Mucosa of stomach (tissue), 1 donor: ENCODE measurements at regions not wholly inside any gene's neighbourhood (a gene's known extent, or its start where the extent isn't known, plus 50 kb on each side); places are given as distances from the start of the nearest gene placed in this dataset.

Experiments
- H3K27me3 ChIP-seq: one replicate; pipeline ENCODE4 v1.7.0; 2013; ENCODE audit warnings: mild to moderate bottlenecking, low read length; ENCODE audit not compliant: control insufficient read depth, insufficient read depth
- H3K36me3 ChIP-seq: one replicate; pipeline ENCODE4 v1.7.0; 2013; ENCODE audit warnings: low read length; ENCODE audit not compliant: control insufficient read depth, insufficient read depth
- H3K4me1 ChIP-seq: one replicate; pipeline ENCODE4 v1.7.0; 2013; ENCODE audit warnings: mild to moderate bottlenecking, low read length; ENCODE audit not compliant: control insufficient read depth, insufficient read depth
- H3K4me3 ChIP-seq: one replicate; pipeline ENCODE4 v1.7.0; 2013; ENCODE audit warnings: low read length
- H3K9ac ChIP-seq: one replicate; pipeline ENCODE4 v1.7.0; 2013; ENCODE audit warnings: mild to moderate bottlenecking, low read length, moderate library complexity
- H3K9me3 ChIP-seq: one replicate; pipeline ENCODE4 v1.7.0; 2013; ENCODE audit warnings: mild to moderate bottlenecking, low read length, moderate library complexity; ENCODE audit not compliant: control insufficient read depth
- donor health status: Pancreatic carcinoma.

DNA sequence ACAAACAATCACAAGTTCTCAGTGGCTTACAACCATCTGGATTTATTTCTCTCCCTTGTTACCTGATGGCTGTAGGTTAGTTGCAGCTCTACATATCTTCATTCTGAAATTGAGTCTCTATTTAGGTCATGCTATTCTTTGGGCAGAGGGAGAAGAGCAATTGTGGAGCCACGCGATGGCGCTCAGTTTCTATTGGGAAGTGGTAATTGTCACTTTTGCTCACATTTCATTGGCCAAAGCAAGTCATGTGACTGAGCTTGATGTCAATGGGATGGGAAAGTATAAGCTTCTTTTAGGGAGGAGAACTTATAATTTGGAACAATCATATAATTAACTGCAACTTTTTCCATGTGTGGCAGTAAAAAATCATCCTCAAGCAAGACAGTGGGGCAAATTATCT, 166.5 kb downstream of the LMO4 start:
- Histone ChIP-seq H3K27me3 (no peaks in the 10 kb centered on the region), H3K36me3 (no peaks in the 10 kb centered on the region)

DNA sequence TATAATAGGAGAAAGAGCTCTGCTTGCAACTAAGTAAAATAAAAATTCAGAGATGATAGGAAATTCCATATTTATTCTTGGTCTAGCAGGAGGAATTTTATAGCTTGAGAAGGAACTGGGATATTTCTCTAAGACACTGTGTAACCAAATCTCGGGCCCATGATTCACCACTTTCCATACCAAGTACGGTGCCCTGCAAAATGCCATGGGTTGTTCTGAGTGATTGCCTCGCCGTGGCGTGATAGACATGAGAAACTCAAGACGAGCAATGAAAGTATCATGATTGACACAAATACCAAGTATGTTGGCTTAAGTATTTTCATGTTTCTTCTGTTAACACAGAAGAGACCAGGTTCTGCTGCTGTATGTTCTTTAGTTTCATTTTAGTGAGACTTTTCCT, 167.2 kb downstream of the LMO4 start:
- H3K9ac ChIP-seq, result no peak overlapping the region
- H3K27me3 ChIP-seq, result no peaks in the 10 kb centered on the region
- H3K4me1 ChIP-seq, result peaks cover 13% of the 10 kb centered on the region
- no peaks in the 10 kb centered on the region for H3K9me3 ChIP-seq
- H3K4me3 ChIP-seq, result no peak overlapping the region
- no peaks in the 10 kb centered on the region for H3K36me3 ChIP-seq

More for the DNA sequence above, 166.5 kb downstream of the LMO4 start:
- no peaks in the 10 kb centered on the region for H3K9me3 ChIP-seq
- H3K4me1 ChIP-seq, result peaks cover 13% of the 10 kb centered on the region
- H3K4me3 ChIP-seq, result no peak overlapping the region
- H3K9ac ChIP-seq, result no peak overlapping the region

DNA sequence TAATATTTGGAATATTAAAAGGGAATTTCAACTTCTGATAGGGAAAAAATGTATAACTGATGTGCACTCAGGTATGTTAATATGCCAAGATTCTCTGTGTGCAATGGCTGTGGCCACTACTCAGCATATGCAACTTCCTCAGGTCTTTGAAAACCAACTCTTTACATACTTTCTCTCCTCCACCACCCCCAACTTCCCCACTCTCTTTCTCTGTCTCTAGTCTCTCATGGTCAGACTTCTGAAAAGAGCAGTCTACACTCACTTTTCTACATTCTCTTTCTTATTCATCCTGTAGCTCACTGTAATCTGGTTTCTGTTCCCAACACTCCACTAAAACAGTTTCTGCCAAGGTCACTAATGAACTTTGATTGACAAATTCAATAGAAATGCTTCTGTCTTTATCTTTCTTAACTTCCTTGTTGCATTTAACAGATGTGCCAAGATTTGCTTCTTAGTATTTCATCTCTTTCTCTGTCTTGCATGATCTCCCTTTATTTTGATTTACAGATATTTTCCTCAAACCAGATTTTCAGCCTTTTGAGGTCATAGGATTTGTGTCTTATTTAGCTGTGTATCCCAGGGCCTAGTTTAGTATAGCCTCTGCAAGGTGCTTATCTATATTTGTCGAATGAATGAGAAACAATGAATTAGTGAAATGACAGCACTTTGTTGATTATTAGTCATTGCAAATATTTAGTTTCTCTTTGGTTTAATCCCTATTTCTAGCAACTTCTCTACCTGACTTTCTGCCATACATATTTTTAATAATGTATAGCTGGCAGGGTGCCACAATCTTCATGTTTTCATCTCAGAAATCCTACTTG, 168.9 kb downstream of the LMO4 start:
- no peak overlapping the region for H3K4me3 ChIP-seq
- no peaks in the 10 kb centered on the region for H3K9me3 ChIP-seq
- no peak overlapping the region for H3K9ac ChIP-seq
- no peaks in the 10 kb centered on the region for H3K36me3 ChIP-seq
- peaks cover 13% of the 10 kb centered on the region for H3K4me1 ChIP-seq
- no peaks in the 10 kb centered on the region for H3K27me3 ChIP-seq

DNA sequence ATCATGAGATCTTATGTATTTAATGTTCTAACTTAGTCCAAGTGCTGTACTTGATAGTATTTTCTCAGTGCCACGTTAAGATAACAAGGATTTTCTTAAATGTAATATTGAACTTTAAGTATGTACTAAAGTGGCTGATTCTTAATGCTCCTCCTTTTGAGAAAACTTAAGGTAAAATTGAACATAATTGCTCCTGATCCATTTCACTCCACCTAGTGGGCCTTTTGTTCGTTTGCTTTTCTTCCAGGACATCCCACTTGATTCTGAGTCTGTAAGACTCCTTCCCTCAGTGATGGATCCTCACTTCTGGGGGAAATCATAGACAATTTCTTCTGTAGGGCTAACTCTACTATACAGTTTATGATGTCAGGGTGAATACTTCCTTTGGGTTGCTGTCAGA, 173.1 kb downstream of the LMO4 start:
- Histone ChIP-seq H3K27me3 (no peaks in the 10 kb centered on the region), H3K9ac (no peak overlapping the region), H3K36me3 (no peaks in the 10 kb centered on the region), H3K4me3 (no peak overlapping the region), H3K9me3 (no peaks in the 10 kb centered on the region), H3K4me1 (peaks cover 31% of the 10 kb centered on the region)

DNA sequence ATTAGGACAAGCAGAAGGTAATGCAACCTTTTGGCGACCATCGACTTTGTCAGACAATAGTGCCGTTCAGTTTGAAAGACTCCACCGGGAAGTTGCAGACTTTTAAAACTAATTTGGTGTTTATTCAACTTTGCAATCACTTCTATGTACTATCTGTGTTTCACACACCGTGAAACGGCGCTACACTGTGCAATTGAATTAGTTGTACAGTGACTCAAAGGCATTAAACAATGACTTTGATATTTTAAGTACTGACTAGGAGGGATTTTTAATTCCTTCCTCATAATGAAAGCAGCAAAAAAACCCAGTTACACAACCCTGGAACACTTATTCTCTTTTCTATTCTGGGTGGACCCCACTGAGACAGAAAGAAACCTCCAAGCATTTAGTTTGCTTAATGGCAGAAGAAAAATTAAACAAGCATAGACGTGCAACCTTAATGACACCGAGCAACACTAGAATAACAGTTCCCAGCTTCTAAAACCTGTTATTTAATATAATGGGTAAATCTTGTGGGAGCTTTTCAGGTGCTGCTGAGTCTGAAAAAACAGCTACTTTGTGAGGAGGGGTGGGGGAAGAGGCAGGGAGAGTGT, 176.8 kb downstream of the LMO4 start:
- peaks cover 22% of the 10 kb centered on the region for H3K4me1 ChIP-seq
- H3K9ac ChIP-seq, result no peak overlapping the region
- no peaks in the 10 kb centered on the region for H3K9me3 ChIP-seq
- no peaks in the 10 kb centered on the region for H3K36me3 ChIP-seq
- no peak overlapping the region for H3K4me3 ChIP-seq
- no peaks in the 10 kb centered on the region for H3K27me3 ChIP-seq

DNA sequence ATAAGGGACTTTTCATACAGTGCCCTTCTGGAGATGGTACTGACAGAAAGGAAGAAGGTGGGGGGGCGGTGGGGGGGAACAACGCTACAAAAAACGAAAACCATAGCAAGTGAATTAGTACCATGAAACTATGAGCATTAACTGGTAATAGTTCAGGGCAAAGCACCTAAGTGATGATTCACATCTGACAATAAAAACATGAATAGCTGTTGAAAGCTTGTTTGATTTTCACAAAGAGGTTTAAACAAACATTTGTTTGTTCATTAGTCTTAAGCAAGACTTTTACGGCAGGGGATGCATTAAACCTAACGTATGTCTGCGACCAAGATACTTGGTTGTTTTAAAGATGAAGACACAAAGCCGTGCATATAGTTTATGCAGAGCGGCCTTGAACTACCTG, 177.5 kb downstream of the LMO4 start:
- Histone ChIP-seq H3K4me1 (peaks cover 22% of the 10 kb centered on the region), H3K27me3 (no peaks in the 10 kb centered on the region), H3K36me3 (no peaks in the 10 kb centered on the region), H3K4me3 (no peak overlapping the region), H3K9ac (no peak overlapping the region), H3K9me3 (no peaks in the 10 kb centered on the region)

DNA sequence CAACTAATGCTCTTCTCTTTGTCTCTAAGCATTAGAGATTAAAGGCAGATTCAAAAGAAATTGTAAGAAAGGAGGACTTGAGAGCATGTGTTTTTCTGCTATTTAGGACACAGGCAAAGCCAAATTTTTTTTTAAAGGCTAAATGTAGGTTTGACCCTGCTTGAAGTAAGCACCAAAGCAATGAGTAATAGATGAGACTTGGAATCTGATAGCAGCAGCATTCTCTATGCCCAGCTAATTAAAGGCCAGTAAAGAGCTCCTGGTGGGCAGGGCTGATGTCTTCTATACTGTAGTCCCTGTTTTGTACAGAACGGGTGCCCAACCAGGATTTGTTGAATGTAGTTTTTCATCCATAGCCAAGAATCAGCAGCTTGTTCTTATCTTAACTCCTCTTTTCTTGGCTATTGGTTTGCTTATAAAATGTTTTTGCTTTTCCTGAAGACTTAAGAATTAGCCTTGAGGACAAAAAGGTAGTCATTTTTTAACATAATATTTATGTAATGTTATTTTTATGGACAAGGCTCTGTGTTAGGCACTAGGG, 179.6 kb downstream of the LMO4 start:
- Histone ChIP-seq H3K27me3 (no peaks in the 10 kb centered on the region), H3K9ac (no peak overlapping the region), H3K4me3 (no peak overlapping the region), H3K36me3 (no peaks in the 10 kb centered on the region), H3K4me1 (peaks cover 22% of the 10 kb centered on the region), H3K9me3 (no peaks in the 10 kb centered on the region)

DNA sequence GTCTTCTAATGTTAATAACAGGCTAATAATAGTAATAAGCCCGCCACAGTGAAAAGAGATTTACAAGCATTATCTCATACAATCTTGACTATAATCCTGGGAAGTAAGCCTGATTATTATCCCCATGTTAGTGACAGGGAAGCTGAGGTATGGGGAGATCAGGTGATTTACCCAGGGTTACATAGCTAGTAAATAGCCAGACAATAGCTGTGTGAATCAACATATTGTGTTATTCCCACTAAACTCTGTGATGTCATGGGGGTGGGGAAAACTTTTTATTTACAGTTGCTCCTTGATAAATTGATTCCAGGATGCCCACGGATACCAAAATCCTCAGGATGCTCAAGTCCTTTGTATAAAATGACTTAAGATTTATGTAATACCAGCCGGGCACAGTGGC, 181.9 kb downstream of the LMO4 start:
- Histone ChIP-seq H3K4me1 (peaks cover 11% of the 10 kb centered on the region), H3K27me3 (no peaks in the 10 kb centered on the region), H3K36me3 (no peaks in the 10 kb centered on the region), H3K9me3 (no peaks in the 10 kb centered on the region), H3K4me3 (no peak overlapping the region), H3K9ac (no peak overlapping the region)

DNA sequence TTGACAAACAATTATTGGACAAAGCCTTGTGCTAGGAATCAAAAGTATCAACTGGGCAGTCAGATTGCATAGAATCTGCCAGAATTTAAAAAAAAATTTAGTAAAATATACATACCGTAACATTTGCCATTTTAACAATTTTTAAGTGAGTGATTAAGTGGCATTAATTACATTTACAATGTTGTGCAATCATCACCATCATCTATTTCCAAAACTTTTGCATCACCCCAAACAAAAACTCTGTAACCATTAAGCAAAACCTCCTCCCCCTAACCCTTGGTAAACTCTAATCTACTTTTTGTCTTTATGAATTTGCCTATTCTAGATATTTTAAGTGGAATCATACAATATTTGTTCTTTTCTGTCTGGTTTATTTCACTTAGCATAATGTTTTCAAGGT, 182.8 kb downstream of the LMO4 start:
- Histone ChIP-seq H3K36me3 (no peaks in the 10 kb centered on the region), H3K9me3 (no peaks in the 10 kb centered on the region), H3K4me1 (peaks cover 2% of the 10 kb centered on the region), H3K4me3 (no peak overlapping the region), H3K27me3 (no peaks in the 10 kb centered on the region), H3K9ac (no peak overlapping the region)

DNA sequence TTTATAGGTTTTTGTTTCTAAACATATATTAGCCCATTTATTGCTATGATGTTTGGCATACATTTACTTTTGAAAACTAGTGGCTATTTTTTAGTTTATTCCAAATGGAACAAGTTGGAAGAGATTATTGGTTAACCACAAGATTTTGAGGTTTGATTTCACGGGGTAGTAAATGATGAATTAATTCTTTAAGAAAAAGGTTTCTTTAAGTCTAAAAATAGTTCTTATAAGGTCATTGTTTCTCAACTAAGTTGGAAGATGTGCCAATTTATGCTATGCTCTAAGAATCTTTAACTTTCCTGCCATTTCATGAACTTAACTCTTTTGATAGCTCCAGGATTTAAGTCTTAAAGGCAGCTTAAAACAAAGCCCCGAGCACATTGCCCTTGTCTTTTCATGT, 183.8 kb downstream of the LMO4 start:
- H3K36me3 ChIP-seq, result no peaks in the 10 kb centered on the region
- H3K9me3 ChIP-seq, result no peaks in the 10 kb centered on the region
- H3K4me3 ChIP-seq, result no peak overlapping the region
- H3K4me1 ChIP-seq, result no peaks in the 10 kb centered on the region
- no peaks in the 10 kb centered on the region for H3K27me3 ChIP-seq
- H3K9ac ChIP-seq, result no peak overlapping the region

DNA sequence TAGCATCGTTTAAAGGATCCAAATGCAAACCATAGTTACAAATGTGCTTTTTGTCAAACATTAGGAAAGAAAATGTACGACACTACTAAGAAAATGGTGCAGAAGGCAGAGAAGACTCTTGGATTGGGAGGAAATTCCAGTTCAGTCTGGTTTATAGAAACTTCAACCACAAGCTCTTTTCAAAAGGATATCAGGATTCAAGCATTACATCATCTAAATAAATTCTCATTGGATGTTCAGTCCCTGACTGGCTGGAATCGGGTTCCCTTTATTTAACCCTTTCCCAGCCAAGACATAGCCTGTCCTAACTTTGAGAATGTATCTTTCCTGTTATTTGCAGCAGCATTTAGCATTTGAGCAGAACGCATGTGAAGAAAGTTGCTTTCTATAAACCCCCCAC, 184.6 kb downstream of the LMO4 start:
- no peaks in the 10 kb centered on the region for H3K27me3 ChIP-seq
- no peaks in the 10 kb centered on the region for H3K9me3 ChIP-seq
- H3K9ac ChIP-seq, result no peak overlapping the region
- H3K4me1 ChIP-seq, result no peaks in the 10 kb centered on the region
- no peaks in the 10 kb centered on the region for H3K36me3 ChIP-seq
- H3K4me3 ChIP-seq, result no peak overlapping the region

DNA sequence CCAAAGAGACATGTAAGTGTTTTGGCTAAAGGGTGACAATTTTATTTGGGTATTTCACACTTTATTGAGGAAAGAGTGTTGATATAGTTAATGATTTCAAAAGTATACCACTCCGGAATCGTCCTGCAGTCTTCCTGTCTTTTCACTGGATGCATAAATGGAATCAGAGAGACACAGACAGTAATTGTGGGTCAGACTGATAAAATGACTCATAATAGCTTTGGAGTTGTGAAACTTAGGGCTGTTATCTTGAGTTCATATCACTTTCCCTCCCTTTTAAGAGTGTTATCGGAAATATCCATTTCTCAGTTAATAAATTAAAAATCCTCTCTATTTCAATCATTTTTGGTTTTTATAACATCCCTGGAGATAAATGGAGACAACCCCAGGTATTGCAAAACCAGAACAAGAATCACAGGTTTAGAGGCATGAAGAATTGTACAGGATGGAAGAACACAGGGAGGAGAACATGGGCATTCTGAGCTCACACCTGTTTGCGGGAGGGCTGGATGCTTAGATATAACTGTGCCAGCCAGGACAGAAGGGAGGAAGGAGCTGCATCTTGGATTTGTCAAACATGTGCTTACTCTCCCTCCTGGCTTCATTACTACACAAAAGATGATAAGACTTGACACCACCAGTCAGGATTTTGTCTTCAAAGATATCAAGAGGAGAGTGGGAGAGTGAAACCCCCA, 185.4 kb downstream of the LMO4 start:
- Histone ChIP-seq H3K4me1 (no peaks in the 10 kb centered on the region), H3K36me3 (no peaks in the 10 kb centered on the region), H3K27me3 (no peaks in the 10 kb centered on the region), H3K9ac (no peak overlapping the region), H3K9me3 (no peaks in the 10 kb centered on the region), H3K4me3 (no peak overlapping the region)
